ENCODE measurements at regions not wholly inside any gene's neighbourhood (a gene's known extent, or its start where the extent isn't known, plus 50 kb on each side); places are given as distances from the start of the nearest gene placed in this dataset.
"Not testable (repeated sequence)": the region's sequence is repeated elsewhere in the genome, so short reads cannot be mapped to it uniquely, and the experiment has no call there.

DNA sequence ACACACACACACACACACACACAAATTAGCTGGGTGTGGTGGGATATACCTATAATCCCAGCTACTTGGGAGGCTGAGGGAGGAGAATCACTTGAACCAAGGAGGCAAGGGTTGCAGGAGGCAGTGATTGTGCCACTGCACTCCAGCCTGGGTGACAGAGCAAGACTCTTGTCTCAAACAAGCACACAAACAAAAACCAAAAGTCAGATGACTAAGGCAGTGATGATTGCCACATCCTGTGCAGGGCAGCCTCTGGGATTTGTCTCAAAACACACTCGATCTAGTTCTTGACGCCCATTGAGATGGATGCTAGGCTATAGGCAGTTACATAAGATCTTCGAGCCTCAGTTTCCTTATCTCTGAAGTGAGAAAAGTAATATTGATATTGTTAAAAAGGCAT is 183.1 kb upstream of the NOTCH2NLA start:
- not testable (repeated sequence) for DNase-seq (ENCODE audit: low read depth)

DNA sequence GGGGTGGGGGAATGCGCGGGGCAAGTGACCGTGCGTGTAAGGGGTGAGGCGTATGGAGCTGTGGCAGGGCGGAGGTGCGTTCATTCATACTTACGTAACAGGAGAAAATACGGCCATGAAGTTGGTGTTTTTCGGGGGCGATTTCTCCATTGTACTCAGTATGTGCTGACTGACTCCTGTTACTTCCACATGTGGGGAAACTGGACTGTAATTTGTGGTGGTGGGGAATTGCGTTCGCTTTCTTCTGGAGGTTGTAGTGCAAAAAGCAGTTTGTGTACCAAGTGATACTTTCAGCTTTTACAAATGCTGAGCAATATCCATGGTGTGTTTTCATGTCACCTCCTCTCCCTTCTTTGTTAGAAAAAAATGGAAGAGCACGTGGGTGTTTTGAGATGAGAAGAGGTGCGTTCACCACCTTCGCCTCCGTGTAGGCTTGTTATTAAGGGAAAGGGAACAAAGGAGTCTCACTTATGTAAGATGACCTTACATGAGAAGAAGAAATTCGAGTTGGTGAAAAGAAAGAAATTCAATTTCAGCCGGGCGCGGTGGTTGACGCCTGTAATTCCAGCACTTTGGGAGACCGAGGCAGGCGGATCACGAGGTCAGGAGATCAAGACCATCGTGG is 181.1 kb upstream of the NOTCH2NLA start:
- not testable (repeated sequence) for DNase-seq (ENCODE audit: low read depth)

DNA sequence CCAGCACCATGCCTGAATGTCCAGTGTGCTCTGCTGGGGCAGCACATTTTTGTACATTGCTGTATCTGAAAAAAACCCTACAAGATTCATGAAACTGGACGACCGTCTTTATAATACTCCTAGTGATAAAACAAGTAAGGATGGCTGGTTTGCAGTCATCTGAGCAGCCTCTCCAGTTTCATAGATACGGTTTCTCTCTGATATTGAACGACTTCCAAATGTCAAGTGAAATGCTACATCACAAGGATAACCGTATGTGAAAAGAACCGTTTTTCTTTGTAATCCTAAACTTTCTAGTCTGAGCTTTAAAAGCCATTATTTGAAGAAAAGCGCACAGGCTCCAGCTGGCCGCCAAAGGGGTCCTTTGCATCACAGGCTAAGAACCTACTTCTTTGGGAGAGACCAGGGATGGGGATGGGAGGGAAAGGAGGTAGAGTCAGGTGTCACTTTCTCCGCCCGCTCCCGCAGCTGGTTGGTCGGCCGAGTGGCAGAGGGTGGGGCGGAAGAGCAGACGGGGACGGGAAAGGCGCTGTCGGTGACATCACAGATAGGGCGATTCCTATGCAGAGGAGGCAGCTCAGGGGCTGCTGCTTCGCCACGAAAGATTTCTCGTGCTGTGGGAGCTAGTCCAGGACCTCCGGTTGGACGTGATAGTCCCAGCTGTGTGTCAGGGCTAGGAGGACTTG is 180.4 kb upstream of the NOTCH2NLA start:
- DNase-seq (ENCODE audit: low read depth), result not testable (repeated sequence)

DNA sequence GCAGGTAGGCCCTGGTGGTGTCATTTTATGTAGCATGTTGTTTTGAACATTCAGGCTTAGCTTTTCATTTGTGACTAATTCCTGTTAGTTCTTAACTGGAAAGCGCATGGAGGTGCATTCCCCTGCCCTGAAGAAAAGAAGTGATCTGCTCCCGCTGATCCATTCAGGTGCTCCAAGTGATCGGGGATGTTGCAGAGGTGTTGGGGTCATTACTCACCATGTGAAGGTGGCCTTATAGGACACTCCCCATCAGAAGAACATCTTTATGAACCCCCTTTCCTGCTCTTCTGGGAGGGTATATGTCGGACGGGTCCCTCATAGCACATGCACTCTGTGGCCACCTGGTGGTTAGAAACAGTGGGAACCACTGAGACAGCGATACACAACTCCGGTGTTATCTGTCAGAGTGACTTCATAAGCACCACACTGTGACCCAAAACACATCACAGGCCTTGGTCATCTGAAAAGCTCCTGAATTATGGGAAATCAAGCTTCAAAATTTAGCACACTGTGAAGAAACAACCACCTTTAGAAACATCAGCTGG is 172.5 kb upstream of the NOTCH2NLA start:
- DNase-seq (ENCODE audit: low read depth), result not testable (repeated sequence)

DNA sequence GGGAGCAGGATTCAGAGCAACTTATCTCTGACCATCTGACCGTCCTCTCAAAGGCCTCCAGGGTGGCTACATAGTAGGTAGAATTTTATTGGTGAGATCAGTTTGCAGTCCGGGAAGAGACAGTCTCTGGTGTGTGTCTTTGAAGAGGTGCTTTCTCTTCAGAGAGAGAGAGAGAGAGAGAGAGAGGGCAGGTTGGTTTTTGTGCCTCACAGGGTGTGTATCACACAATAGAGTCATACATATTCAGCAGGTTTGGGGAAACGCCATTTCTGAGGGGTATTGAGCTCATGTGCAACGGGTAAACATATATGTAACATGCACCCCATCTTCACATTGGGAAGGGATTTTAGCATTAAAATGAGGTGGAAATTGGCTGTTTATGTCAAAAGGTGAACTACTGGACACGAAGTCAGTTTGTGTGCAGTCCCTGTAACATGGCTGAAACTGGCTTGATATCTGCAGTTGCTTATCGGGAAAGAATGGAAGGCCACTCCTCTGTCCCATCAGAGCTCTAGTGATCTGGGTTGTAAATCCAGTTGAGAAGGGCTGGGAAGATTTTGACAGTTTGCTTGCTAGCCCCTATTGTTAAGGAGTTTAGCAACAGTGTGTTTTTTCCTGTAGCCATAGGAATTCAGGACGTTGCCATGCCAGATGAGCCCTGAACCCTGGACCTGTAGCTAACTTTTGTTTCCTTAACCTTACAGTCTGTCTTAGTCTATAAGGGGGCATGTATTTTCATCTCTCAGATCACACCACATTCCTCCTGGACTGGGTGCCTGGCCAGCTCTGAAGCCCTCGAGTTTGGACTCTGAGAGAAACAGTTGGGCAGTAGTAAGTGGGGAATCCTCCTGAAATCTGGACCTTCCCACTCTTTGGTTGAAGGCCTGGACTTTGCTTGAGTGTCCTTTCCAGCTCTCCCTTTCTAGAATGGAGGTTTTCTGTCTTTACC is 171.6 kb upstream of the NOTCH2NLA start:
- not testable (repeated sequence) for DNase-seq (ENCODE audit: low read depth)

DNA sequence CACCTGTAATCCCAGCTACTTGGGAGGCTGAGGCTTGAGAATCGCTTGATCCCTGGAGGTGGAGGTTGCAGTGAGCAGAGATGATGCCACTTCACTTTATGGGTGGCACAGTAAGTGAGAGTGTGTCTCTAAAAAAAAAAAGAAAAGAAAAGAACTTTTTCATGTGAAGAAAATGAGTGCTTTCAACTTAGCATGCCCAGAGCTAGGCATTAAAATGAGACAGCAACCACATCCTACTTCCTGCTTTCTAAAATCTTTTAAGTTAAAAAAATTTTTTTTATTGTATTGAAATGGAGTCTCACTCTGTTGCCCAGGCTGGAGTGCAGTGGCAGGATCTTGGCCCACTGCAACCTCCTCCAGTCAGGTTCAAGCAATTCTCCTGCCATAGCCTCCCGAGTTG is 170.4 kb upstream of the NOTCH2NLA start:
- not testable (repeated sequence) for DNase-seq (ENCODE audit: low read depth)

DNA sequence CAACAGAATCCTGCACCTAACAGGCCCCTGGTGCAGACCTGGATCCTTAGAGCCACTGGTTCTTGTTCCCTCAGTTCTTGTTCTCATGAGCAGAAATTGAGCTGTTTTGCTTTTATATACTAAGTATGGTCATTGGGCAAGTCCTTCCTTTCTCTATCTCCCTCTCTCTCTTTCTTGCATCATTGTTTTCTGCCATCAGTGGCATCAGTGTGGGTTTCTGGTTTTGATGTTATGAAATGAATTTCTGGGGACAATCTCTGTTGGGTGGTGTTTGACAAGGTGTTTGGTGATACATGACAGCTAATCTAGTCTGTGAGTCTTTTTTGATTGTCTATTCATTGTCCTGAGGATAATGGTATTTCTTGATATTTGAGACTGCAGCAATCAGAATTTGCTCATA is 168.0 kb upstream of the NOTCH2NLA start:
- DNase-seq (ENCODE audit: low read depth), result not testable (repeated sequence)

DNA sequence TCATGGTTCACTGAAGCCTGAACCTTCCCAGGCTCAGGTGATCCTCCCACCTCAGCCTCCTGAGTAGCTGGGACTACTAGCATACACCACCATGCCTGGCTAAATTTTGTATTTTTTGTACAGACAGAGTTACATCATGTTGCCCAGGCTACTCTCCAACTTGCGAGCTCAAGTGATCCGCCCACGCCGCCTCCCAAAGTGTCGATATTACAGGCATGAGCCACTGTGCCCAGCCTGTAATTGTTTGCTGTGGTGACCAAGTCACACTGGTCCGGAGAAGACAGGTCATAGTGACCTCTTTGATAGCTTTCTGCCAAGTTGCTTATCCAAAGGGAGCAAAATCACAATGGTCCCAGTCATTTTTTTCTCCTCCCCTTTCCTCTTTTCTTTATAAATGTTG is 167.4 kb upstream of the NOTCH2NLA start:
- not testable (repeated sequence) for DNase-seq (ENCODE audit: low read depth)

DNA sequence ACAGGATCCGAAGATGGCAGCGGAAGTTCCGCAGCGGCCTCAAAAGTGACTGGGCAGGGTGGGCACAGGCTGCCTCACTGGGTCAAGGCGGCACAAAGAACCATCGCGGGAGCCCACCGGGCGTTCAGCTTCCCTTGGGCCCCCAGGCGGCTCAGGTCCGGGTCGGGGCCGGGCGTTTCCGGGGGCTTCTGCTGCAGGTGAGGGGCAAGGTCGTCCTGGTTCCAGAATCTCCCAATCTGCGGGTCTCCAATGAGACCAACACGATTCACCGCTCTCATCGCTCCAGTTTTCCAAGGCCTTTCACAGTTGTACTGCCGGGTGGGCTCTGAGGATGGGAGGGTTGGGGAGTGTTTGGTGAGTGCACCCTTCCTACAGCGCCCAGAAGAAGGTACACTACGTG is 165.0 kb upstream of the NOTCH2NLA start:
- not testable (repeated sequence) for DNase-seq (ENCODE audit: low read depth)

DNA sequence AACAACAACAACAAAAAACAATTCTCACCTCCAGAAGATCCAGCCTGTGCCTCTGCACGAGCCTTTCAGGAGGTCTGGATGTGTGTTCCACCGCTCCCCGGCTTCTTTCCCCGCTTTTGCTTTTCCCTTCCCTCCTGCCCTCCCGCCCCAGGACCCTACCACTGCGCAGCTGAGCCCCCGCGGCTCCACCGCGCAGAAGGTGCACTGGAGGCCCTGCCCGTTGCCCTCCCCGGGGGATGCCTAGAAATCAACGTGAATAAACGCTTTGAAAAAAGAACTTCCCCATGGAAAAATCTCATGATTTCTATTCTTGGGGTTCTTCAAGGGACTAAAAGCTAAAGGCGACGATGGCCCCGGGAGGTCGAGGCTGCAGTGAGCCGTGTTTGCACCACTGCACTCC is 164.3 kb upstream of the NOTCH2NLA start:
- not testable (repeated sequence) for DNase-seq (ENCODE audit: low read depth)

DNA sequence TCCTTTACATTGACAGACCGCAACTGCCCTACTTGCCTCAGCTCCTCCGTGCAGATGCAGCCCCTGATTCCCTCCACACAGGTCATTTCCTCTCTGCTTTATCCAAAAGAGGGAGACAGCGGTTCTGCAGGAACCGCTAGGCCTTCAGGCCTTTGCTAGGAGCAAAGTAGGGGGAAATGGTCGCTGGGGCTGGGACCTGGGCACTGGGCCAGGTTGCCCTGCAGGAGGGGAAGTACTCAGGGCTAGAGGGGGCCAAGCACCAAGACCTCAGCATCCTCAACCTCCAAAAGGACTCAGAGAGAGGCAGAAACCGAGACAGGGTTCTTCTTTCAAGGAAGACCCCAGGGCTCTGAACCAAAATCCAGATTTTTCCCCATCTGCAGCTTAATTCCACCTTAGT is 160.4 kb upstream of the NOTCH2NLA start:
- DNase-seq (ENCODE audit: low read depth), result not testable (repeated sequence)

DNA sequence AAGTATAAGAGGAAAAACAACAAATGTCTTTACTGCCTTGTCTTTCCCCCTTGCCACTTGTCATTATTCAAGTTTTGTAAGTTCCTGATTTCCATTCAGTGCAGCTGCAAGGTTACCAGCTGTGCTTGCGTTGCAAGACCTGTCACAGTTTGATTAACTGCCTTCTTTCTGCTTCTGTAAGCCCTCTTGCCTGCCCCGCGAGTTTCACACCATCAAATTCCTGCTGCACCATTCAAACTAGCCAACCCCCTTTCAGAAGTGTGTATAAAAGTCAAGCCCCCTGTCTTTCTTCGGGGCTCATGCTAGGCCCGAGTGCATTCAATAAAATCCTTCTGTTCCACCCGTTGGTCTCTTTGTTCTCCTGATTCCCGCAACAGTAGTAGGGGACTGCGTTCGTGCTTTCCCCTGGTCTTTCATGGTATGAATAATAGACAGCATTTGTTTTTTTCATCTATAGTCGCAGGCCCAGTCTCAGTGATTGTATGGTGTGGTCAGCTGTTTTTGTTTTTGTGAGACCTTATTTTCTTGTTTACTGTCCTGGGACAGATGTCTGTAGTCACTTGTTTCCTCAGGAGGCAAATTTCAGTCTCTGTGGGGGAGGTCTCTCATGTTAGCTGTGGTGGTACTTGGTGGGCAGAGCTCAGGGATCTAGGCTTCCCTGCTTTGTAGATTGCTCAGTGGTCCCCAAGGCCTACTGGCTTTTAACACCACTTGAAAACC is 159.1 kb upstream of the NOTCH2NLA start:
- not testable (repeated sequence) for DNase-seq (ENCODE audit: low read depth)

DNA sequence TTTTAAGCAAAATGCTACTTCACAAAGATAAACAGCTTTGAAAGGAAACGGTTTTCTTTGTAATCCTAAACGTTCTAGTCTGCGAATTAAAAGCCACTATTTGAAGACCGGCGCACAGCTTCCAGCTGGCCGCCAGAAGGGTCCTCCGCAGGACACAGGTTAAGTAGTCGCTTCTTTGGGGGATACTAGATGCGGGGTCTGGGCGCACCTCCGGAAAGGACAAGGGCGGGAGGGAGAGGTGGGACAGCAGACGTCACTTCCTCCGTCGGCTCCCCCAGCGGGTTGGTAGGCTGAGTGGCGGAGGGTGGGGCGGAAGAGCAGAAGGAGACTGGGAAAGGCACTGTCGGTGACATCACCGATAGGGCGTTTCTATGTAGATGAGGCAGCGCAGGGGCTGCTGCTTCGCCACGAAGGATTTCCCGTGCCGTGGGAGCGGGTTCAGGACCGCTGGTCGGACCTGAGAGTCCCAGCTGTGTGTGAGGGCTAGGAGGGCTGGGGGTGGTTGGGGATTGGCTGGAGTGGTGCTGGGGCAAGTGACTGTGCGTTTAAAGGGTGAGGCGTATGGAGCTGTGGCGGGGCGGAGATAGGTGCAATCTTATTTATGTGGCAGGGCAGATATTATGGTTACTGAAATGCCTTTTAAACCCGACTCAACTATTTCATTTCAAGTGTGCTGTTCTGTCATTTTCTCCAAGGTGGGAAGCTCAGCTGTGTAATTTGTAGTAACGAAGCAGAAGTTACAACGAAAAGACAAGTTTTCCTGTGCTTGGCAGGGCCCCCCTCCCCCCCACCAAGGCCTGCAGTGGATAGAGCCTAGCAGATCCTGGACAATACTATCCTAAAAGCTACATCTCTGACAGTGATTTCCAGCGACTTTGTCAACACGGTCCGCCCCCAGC is 158.3 kb upstream of the NOTCH2NLA start:
- not testable (repeated sequence) for DNase-seq (ENCODE audit: low read depth)

DNA sequence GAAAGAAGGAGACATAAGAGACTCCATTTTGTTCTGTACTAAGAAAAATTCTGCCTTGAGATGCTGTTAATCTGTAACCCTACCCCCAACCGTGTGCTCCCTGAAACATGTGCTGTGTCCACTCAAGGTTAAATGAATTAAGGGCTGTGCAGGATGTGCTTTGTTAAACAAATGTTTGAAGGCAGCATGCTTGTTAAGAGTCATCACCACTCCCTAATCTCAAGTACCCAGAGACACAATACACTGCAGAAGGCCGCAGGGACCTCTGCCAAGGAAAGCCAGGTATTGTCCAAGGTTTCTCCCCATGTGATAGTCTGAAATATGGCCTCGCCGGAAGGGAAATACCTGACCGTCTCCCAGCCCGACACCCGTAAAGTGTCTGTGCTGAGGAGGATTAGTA is 152.4 kb upstream of the NOTCH2NLA start:
- DNase-seq (ENCODE audit: low read depth), result not testable (repeated sequence)

DNA sequence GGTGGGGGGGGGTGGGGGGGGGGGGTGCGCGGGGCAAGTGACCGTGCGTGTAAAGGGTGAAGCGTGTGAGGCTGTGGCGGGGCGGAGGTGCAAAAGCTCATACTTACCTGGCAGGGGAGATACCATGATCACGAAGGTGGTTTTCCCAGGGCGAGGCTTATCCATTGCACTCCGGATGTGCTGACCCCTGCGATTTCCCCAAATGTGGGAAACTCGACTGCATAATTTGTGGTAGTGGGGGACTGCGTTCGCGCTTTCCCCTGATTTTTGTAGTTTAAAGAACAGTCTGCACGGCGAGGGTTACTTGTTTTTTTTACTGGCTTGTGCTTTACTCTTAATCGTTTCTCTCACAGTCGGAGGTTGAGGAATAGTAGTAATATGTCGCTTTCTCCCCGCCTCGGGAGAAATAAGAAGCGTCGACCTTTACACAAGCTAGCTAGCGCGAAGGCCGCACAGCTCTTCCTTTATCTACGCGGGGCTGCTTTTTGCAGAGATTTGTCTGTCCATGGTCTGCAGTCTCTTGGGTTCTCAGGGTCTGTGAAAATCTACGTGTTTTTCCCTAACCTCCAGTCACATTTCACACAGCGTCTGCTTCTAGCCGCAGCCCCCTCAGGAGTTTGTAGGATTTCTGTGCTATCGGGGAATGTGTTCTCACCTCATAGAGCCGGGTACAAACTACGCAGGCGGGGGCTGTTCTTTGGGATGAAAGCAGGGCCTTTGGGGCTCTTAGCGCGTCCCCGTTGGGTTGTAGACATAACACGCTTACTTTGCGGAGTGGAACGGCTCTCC is 148.1 kb upstream of the NOTCH2NLA start:
- peak; percentile 49 for DNase-seq (ENCODE audit: low read depth)

DNA sequence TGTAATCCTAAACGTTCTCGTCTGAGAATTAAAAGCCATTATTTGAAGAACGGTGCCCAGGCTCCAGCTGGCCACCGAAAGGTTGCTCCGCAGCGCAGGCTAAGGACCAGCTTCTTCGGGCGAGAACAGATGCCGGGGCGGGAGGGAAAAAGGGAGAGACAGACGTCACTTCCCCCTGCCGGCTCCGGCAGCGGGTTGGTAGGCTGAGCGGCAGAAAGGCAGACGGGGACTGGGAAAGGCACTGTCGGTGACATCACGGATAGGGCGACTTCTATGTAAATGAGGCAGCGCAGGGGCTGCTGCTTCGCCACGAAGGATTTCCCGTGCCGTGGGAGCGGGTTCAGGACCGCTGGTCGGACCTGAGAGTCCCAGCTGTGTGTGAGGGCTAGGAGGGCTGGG is 147.5 kb upstream of the NOTCH2NLA start:
- DNase-seq (ENCODE audit: low read depth), result peak; percentile 46

DNA sequence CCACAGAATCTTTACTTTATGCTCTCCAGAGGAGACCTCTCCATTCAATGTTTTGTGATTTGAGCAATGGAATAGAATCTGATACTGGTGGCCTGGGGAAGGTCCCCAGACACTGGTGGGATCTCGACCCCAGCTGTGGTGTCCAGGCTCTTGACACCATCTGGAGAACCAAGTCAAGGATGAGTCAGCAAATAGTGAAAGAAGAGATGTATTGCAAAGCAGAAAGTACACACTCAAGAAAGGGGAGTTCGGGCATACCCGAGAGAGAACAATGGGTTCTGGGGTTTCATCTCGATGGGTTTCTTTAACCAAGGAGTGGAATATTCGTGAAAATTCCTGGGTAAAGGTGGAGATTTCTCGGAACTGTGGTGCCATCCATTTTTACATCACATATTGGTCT is 146.3 kb upstream of the NOTCH2NLA start:
- not testable (repeated sequence) for DNase-seq (ENCODE audit: low read depth)

DNA sequence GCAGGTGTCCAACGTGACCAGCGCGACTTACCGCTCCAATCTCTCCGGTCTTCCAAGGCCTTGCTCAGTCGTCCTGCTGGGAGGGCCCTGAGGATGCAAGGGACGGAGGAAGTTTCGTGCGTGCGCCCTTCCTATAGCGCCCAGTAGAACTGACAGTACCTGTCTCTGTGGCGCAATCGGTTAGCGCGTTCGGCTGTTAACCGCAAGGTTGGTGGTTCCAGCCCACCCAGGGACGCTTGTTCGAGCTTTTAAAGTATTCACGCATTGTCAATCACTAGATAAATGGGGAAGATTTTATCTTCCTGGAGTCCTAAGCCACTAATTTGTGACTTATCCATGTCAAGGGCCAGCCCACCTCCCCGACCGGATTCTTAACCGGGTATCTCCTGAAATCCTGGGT is 141.1 kb upstream of the NOTCH2NLA start:
- DNase-seq (ENCODE audit: low read depth), result peak; percentile 25

DNA sequence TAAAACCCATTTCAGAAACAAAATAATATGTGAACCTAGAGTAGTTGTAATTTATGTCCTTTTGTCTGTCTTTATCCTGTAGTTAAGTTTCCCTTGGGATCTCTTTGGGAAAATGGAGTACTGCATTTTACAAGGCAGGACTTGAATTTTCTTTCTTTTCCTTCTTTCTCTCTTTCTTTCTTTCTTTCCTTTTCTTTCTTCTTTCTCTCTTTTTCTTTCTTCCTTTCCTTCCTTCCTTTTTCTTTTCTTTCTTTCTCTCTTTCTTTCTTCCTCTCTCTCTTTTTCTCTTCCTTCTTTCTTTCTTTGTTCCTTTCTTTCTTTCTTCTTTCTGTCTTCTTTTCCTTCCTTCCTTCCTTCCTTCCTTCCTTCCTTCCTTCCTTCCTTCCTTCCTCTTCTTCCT is 126.6 kb upstream of the NOTCH2NLA start:
- not testable (repeated sequence) for DNase-seq (ENCODE audit: low read depth)

DNA sequence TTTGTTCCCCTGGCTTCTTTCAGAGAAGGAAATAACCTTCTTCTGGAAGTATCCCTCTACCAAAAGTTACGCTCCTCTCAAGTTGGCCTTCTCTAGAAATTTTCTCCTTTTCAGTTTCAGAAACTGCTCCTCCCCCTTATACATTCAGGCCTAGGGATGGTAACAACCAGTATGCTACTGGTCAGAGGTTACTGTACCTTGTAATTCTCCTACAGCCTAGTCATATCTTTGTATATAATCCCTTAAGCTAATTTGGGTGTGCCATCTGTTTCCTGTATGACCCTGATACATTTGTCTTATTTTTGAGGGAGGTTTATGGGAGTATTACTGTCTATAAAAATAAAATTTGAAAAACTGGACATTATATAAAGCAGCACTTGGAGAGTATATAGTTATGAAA is 98.0 kb upstream of the NOTCH2NLA start:
- not testable (repeated sequence) for DNase-seq (ENCODE audit: low read depth)
